Endothelial cell (in vitro differentiated cells): ENCODE measurements at regions not wholly inside any gene's neighbourhood (a gene's known extent, or its start where the extent isn't known, plus 50 kb on each side); places are given as distances from the start of the nearest gene placed in this dataset.
"Not testable (repeated sequence)": the region's sequence is repeated elsewhere in the genome, so short reads cannot be mapped to it uniquely, and the experiment has no call there.

ENCODE experiments used
- DNase-seq: peaks from one replicate; pipeline ENCODE4 v3.0.0; 2021; ENCODE audit warnings: low spot score
- H3K27ac Mint-ChIP-seq: one replicate; pipeline ENCODE4 v1.8.0; 2021; ENCODE audit warnings: mixed read lengths, inconsistent platforms; ENCODE audit not compliant: unreplicated experiment
- H3K27me3 Mint-ChIP-seq: one replicate; pipeline ENCODE4 v1.8.0; 2021; ENCODE audit warnings: mild to moderate bottlenecking, moderate library complexity, mixed read lengths, inconsistent platforms; ENCODE audit not compliant: unreplicated experiment
- H3K36me3 Mint-ChIP-seq: one replicate; pipeline ENCODE4 v1.8.0; 2021; ENCODE audit warnings: mild to moderate bottlenecking, low read depth, mixed read lengths, inconsistent platforms; ENCODE audit not compliant: unreplicated experiment
- H3K4me1 Mint-ChIP-seq: one replicate; pipeline ENCODE4 v1.8.0; 2021; ENCODE audit warnings: mild to moderate bottlenecking, mixed read lengths, inconsistent platforms; ENCODE audit not compliant: unreplicated experiment
- H3K4me3 Mint-ChIP-seq: one replicate; pipeline ENCODE4 v1.8.0; 2021; ENCODE audit warnings: mild to moderate bottlenecking, mixed read lengths, inconsistent platforms; ENCODE audit not compliant: unreplicated experiment
- H3K9me3 Mint-ChIP-seq: one replicate; pipeline ENCODE4 v1.8.0; 2021; ENCODE audit warnings: mixed read lengths, inconsistent platforms; ENCODE audit not compliant: unreplicated experiment

- H3K9me3 Mint-ChIP-seq, DNase-seq, H3K4me3 Mint-ChIP-seq, H3K4me1 Mint-ChIP-seq, H3K27ac Mint-ChIP-seq, H3K36me3 Mint-ChIP-seq, H3K27me3 Mint-ChIP-seq: not testable (repeated sequence)
These were observed 172.9 kb downstream of the GOSR1 start for GRCh38 chr17:30650149-30650548.

GRCh38 chr17:30648015-30648620 is 170.9 kb downstream of the GOSR1 start:
- H3K4me3 Mint-ChIP-seq, H3K4me1 Mint-ChIP-seq, H3K9me3 Mint-ChIP-seq, H3K27me3 Mint-ChIP-seq, DNase-seq, H3K27ac Mint-ChIP-seq, H3K36me3 Mint-ChIP-seq: not testable (repeated sequence)

- H3K27ac Mint-ChIP-seq, H3K4me1 Mint-ChIP-seq, H3K27me3 Mint-ChIP-seq, DNase-seq, H3K4me3 Mint-ChIP-seq, H3K9me3 Mint-ChIP-seq, H3K36me3 Mint-ChIP-seq: not testable (repeated sequence)
These were observed 168.7 kb downstream of the GOSR1 start for GRCh38 chr17:30645875-30646274.

- H3K9me3 Mint-ChIP-seq, H3K36me3 Mint-ChIP-seq, H3K27ac Mint-ChIP-seq, H3K4me1 Mint-ChIP-seq, H3K27me3 Mint-ChIP-seq, H3K4me3 Mint-ChIP-seq, DNase-seq: not testable (repeated sequence)
These were observed 167.5 kb downstream of the GOSR1 start for GRCh38 chr17:30644713-30645112.

GRCh38 chr17:30644287-30644686 is 167.1 kb downstream of the GOSR1 start:
- not testable (repeated sequence) for H3K27ac Mint-ChIP-seq, DNase-seq, H3K9me3 Mint-ChIP-seq, H3K36me3 Mint-ChIP-seq, H3K4me1 Mint-ChIP-seq, H3K4me3 Mint-ChIP-seq, H3K27me3 Mint-ChIP-seq

GRCh38 chr17:30641428-30641827 is 164.2 kb downstream of the GOSR1 start:
- H3K9me3 Mint-ChIP-seq, H3K4me3 Mint-ChIP-seq, H3K4me1 Mint-ChIP-seq, H3K27me3 Mint-ChIP-seq, H3K27ac Mint-ChIP-seq, DNase-seq, H3K36me3 Mint-ChIP-seq: not testable (repeated sequence)

GRCh38 chr17:30639391-30639790 is 162.2 kb downstream of the GOSR1 start:
- not testable (repeated sequence) for H3K36me3 Mint-ChIP-seq, H3K4me1 Mint-ChIP-seq, H3K27me3 Mint-ChIP-seq, H3K9me3 Mint-ChIP-seq, H3K27ac Mint-ChIP-seq, DNase-seq, H3K4me3 Mint-ChIP-seq

GRCh38 chr17:30638968-30639367 is 161.8 kb downstream of the GOSR1 start:
- not testable (repeated sequence) for H3K4me3 Mint-ChIP-seq, H3K27ac Mint-ChIP-seq, H3K4me1 Mint-ChIP-seq, H3K36me3 Mint-ChIP-seq, H3K9me3 Mint-ChIP-seq, H3K27me3 Mint-ChIP-seq, DNase-seq

GRCh38 chr17:30631651-30632050 is 154.4 kb downstream of the GOSR1 start:
- not testable (repeated sequence) for H3K36me3 Mint-ChIP-seq, H3K4me3 Mint-ChIP-seq, H3K27me3 Mint-ChIP-seq, H3K9me3 Mint-ChIP-seq, DNase-seq, H3K27ac Mint-ChIP-seq, H3K4me1 Mint-ChIP-seq

- H3K4me1 Mint-ChIP-seq, H3K9me3 Mint-ChIP-seq, H3K27me3 Mint-ChIP-seq, H3K27ac Mint-ChIP-seq, DNase-seq, H3K36me3 Mint-ChIP-seq, H3K4me3 Mint-ChIP-seq: not testable (repeated sequence)
These were observed 148.2 kb downstream of the GOSR1 start for GRCh38 chr17:30625380-30625779.

- H3K27ac Mint-ChIP-seq, H3K4me1 Mint-ChIP-seq, H3K4me3 Mint-ChIP-seq, DNase-seq, H3K36me3 Mint-ChIP-seq, H3K9me3 Mint-ChIP-seq, H3K27me3 Mint-ChIP-seq: not testable (repeated sequence)
These were observed 147.0 kb downstream of the GOSR1 start for GRCh38 chr17:30624180-30624579.

GRCh38 chr17:30609682-30610081 is 132.5 kb downstream of the GOSR1 start:
- not testable (repeated sequence) for H3K36me3 Mint-ChIP-seq, H3K4me3 Mint-ChIP-seq, H3K27me3 Mint-ChIP-seq, H3K9me3 Mint-ChIP-seq, DNase-seq, H3K27ac Mint-ChIP-seq
- peaks cover 11% of the 10 kb centered on the region for H3K4me1 Mint-ChIP-seq
